ENCODE measurements at regions not wholly inside any gene's neighbourhood (a gene's known extent, or its start where the extent isn't known, plus 50 kb on each side); places are given as distances from the start of the nearest gene placed in this dataset.
"Not testable (repeated sequence)": the region's sequence is repeated elsewhere in the genome, so short reads cannot be mapped to it uniquely, and the experiment has no call there.

GRCh38 chr7:113742946-113743431 is 175.8 kb downstream of the PPP1R3A start:
- H3K4me1 ChIP-seq (ENCODE audit: control insufficient read depth in 1 of 2, insufficient read depth in 2 of 2, low read length in 2 of 2); H3K9me3 ChIP-seq (ENCODE audit: control insufficient read depth in 1 of 2, low read length in 2 of 2); H3K27ac ChIP-seq (ENCODE audit: low read length); H3K36me3 ChIP-seq (ENCODE audit: control insufficient read depth in 1 of 2, insufficient read depth in 2 of 2, low read length in 2 of 2); H3K4me3 ChIP-seq (ENCODE audit: low read depth in 1 of 2, low read length in 2 of 2); H3K27me3 ChIP-seq (ENCODE audit: low read depth, low read length): not testable (repeated sequence)

GRCh38 chr7:113742377-113742776 is 176.4 kb downstream of the PPP1R3A start:
- Histone ChIP-seq H3K27ac (ENCODE audit: low read length) (no peak overlapping the region), H3K4me1 (ENCODE audit: control insufficient read depth in 1 of 2, insufficient read depth in 2 of 2, low read length in 2 of 2) (no peaks in the 10 kb centered on the region), H3K27me3 (ENCODE audit: low read depth, low read length) (no peaks in the 10 kb centered on the region), H3K4me3 (ENCODE audit: low read depth in 1 of 2, low read length in 2 of 2) (no peak overlapping the region), H3K9me3 (ENCODE audit: control insufficient read depth in 1 of 2, low read length in 2 of 2) (no peaks in the 10 kb centered on the region), H3K36me3 (ENCODE audit: control insufficient read depth in 1 of 2, insufficient read depth in 2 of 2, low read length in 2 of 2) (no peaks in the 10 kb centered on the region)

GRCh38 chr7:113731571-113731970 is 187.2 kb downstream of the PPP1R3A start:
- no peaks in the 10 kb centered on the region for H3K27me3 ChIP-seq (ENCODE audit: low read depth, low read length)
- no peak overlapping the region for H3K27ac ChIP-seq (ENCODE audit: low read length)
- no peaks in the 10 kb centered on the region for H3K36me3 ChIP-seq (ENCODE audit: control insufficient read depth in 1 of 2, insufficient read depth in 2 of 2, low read length in 2 of 2)
- no peak overlapping the region for H3K4me3 ChIP-seq (ENCODE audit: low read depth in 1 of 2, low read length in 2 of 2)
- no peaks in the 10 kb centered on the region for H3K4me1 ChIP-seq (ENCODE audit: control insufficient read depth in 1 of 2, insufficient read depth in 2 of 2, low read length in 2 of 2)
- no peaks in the 10 kb centered on the region for H3K9me3 ChIP-seq (ENCODE audit: control insufficient read depth in 1 of 2, low read length in 2 of 2)

GRCh38 chr7:113730309-113730955 is 188.4 kb downstream of the PPP1R3A start:
- Histone ChIP-seq H3K27me3 (ENCODE audit: low read depth, low read length) (no peaks in the 10 kb centered on the region), H3K4me3 (ENCODE audit: low read depth in 1 of 2, low read length in 2 of 2) (no peak overlapping the region), H3K4me1 (ENCODE audit: control insufficient read depth in 1 of 2, insufficient read depth in 2 of 2, low read length in 2 of 2) (no peaks in the 10 kb centered on the region), H3K27ac (ENCODE audit: low read length) (no peak overlapping the region), H3K9me3 (ENCODE audit: control insufficient read depth in 1 of 2, low read length in 2 of 2) (no peaks in the 10 kb centered on the region), H3K36me3 (ENCODE audit: control insufficient read depth in 1 of 2, insufficient read depth in 2 of 2, low read length in 2 of 2) (no peaks in the 10 kb centered on the region)

- Histone ChIP-seq H3K36me3 (ENCODE audit: control insufficient read depth in 1 of 2, insufficient read depth in 2 of 2, low read length in 2 of 2) (no peaks in the 10 kb centered on the region), H3K4me1 (ENCODE audit: control insufficient read depth in 1 of 2, insufficient read depth in 2 of 2, low read length in 2 of 2) (no peaks in the 10 kb centered on the region), H3K27ac (ENCODE audit: low read length) (no peak overlapping the region), H3K4me3 (ENCODE audit: low read depth in 1 of 2, low read length in 2 of 2) (no peak overlapping the region), H3K9me3 (ENCODE audit: control insufficient read depth in 1 of 2, low read length in 2 of 2) (no peaks in the 10 kb centered on the region), H3K27me3 (ENCODE audit: low read depth, low read length) (no peaks in the 10 kb centered on the region)
These were observed 191.3 kb downstream of the PPP1R3A start for GRCh38 chr7:113727486-113727885.

- no peaks in the 10 kb centered on the region for H3K36me3 ChIP-seq (ENCODE audit: control insufficient read depth in 1 of 2, insufficient read depth in 2 of 2, low read length in 2 of 2)
- H3K9me3 ChIP-seq (ENCODE audit: control insufficient read depth in 1 of 2, low read length in 2 of 2): no peaks in the 10 kb centered on the region
- H3K4me3 ChIP-seq (ENCODE audit: low read depth in 1 of 2, low read length in 2 of 2): no peak overlapping the region
- H3K4me1 ChIP-seq (ENCODE audit: control insufficient read depth in 1 of 2, insufficient read depth in 2 of 2, low read length in 2 of 2): no peaks in the 10 kb centered on the region
- no peaks in the 10 kb centered on the region for H3K27me3 ChIP-seq (ENCODE audit: low read depth, low read length)
- H3K27ac ChIP-seq (ENCODE audit: low read length): no peak overlapping the region
These were observed 196.8 kb downstream of the PPP1R3A start for GRCh38 chr7:113722006-113722405.

DNA sequence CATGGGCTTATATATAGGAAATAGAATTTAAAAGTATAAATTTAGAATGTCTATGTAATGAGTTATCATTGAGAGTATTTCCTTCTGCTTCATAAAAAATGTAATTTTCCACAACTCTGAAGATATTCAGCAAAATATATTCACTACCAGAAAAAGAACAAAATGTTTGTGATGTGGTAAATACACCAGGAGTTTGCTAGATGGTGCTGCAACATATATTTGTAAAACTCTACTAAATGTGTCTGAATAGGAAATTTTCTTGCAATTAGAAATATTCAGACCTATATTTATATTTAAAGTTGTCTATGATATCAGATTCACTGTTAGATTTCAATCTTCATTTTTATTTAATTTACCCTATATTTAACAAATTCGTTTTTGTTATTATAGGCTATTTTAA is 201.1 kb downstream of the PPP1R3A start:
- peaks cover 0 to 8% of the 10 kb centered on the region in 2 donors for H3K4me1 ChIP-seq (ENCODE audit: control insufficient read depth in 1 of 2, insufficient read depth in 2 of 2, low read length in 2 of 2)
- H3K27ac ChIP-seq (ENCODE audit: low read length): no peak overlapping the region
- H3K4me3 ChIP-seq (ENCODE audit: low read depth in 1 of 2, low read length in 2 of 2): no peak overlapping the region
- no peaks in the 10 kb centered on the region for H3K27me3 ChIP-seq (ENCODE audit: low read depth, low read length)
- H3K36me3 ChIP-seq (ENCODE audit: control insufficient read depth in 1 of 2, insufficient read depth in 2 of 2, low read length in 2 of 2): no peaks in the 10 kb centered on the region
- H3K9me3 ChIP-seq (ENCODE audit: control insufficient read depth in 1 of 2, low read length in 2 of 2): no peaks in the 10 kb centered on the region

DNA sequence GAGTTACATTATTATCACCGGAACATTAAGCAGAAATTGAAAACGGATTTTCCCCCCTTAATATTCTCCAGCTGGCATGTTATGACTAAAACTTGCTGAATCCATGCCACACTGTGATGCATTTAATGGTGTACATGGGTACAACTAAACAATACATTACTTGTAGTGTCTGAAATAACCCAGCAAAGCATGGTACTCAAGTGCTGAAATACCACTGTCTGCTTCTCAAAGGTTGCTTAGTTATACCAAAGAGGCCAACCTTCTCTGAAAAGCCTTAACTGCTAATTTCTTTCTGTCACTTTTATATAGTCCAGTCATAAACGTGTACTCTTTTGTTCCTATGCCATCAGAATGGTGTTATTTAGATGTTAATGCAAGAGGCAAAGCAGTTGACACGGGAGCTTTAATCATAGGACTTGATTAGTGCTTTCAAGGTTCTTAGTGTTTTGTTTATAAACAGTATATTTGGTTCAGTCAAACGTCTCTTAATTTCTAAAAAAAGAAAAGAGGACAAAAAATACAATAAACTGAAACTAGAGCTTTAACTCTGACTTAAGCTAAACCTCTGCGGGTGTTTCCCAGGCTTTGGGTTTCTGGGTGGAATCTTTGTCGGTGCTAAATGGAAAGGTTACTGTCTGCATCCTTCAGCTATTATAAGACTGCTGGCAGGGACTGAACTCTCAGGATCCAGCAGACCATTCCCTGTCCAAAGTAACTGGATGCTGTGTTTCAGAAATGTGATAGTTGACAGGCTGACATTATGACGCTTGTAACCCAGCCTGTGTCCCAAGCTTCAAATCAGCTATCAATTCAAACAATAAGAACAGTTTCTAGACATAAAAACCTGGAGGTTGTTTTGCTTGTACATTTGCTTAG is 202.6 kb downstream of the PPP1R3A start:
- Histone ChIP-seq H3K36me3 (ENCODE audit: control insufficient read depth in 1 of 2, insufficient read depth in 2 of 2, low read length in 2 of 2) (no peaks in the 10 kb centered on the region), H3K4me1 (ENCODE audit: control insufficient read depth in 1 of 2, insufficient read depth in 2 of 2, low read length in 2 of 2) (peaks cover 0 to 8% of the 10 kb centered on the region in 2 donors), H3K27ac (ENCODE audit: low read length) (no peak overlapping the region), H3K9me3 (ENCODE audit: control insufficient read depth in 1 of 2, low read length in 2 of 2) (no peaks in the 10 kb centered on the region), H3K4me3 (ENCODE audit: low read depth in 1 of 2, low read length in 2 of 2) (no peak overlapping the region), H3K27me3 (ENCODE audit: low read depth, low read length) (no peaks in the 10 kb centered on the region)

DNA sequence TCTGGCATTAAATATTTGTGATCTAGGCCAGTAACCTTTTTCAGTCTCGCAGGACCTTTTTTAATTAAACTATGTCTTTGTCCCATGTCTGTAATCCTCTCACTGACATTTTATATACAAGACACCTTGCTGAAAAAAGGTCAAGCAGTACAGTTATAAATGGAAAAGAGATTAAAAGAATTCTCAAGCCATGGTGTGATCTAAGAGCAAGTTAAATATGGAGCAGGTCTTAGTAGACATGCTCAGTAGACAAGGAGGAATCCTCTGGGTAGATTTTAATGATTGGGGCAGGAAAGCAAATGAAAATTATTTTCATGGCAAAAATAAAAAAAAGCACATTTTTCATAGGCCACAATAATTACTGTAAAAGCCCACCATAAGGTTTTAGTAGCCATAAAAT is 203.5 kb downstream of the PPP1R3A start:
- no peak overlapping the region for H3K4me3 ChIP-seq (ENCODE audit: low read depth in 1 of 2, low read length in 2 of 2)
- no peaks in the 10 kb centered on the region for H3K9me3 ChIP-seq (ENCODE audit: control insufficient read depth in 1 of 2, low read length in 2 of 2)
- no peaks in the 10 kb centered on the region for H3K27me3 ChIP-seq (ENCODE audit: low read depth, low read length)
- H3K27ac ChIP-seq (ENCODE audit: low read length): no peak overlapping the region
- H3K4me1 ChIP-seq (ENCODE audit: control insufficient read depth in 1 of 2, insufficient read depth in 2 of 2, low read length in 2 of 2): peaks cover 0 to 8% of the 10 kb centered on the region in 2 donors
- no peaks in the 10 kb centered on the region for H3K36me3 ChIP-seq (ENCODE audit: control insufficient read depth in 1 of 2, insufficient read depth in 2 of 2, low read length in 2 of 2)

DNA sequence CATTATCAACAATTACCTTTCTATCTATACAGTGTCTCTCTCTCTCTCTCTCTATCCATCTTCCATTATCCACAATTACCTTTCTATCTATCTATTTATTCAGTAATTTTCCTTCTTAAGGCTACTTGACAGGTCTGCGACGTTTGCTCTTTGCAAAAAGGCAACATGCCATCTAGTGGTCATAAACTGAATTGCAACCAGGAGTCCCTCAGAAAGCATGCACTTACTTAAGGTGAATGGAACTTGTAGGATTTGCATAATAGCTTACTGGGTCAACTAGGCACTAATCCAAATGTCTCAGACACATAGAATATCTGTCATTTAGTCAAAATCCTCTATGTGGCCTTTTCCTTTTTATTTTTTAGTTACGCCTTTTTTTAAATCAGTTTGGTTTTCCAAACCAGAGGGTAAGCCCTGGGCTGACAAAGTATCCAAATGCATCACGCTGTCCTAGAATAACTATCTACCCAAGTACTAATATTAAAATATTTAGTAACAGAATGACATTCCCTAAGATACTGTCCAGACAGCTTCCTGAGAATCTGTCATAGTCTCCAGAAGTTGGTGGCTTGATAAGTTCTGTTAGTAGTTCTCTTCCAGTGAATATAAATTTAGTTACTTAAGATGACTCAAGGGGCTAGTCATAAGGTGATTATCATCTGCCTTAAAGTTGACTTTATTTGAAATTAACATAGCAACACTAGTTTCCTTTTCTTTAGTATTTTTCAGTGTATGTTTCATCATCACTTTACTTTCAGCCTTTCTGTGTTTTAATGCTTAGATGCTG is 208.3 kb downstream of the PPP1R3A start:
- no peak overlapping the region for H3K27ac ChIP-seq (ENCODE audit: low read length)
- no peak overlapping the region for H3K4me3 ChIP-seq (ENCODE audit: low read depth in 1 of 2, low read length in 2 of 2)
- no peaks in the 10 kb centered on the region for H3K27me3 ChIP-seq (ENCODE audit: low read depth, low read length)
- peaks cover 0 to 8% of the 10 kb centered on the region in 2 donors for H3K4me1 ChIP-seq (ENCODE audit: control insufficient read depth in 1 of 2, insufficient read depth in 2 of 2, low read length in 2 of 2)
- no peaks in the 10 kb centered on the region for H3K36me3 ChIP-seq (ENCODE audit: control insufficient read depth in 1 of 2, insufficient read depth in 2 of 2, low read length in 2 of 2)
- no peaks in the 10 kb centered on the region for H3K9me3 ChIP-seq (ENCODE audit: control insufficient read depth in 1 of 2, low read length in 2 of 2)

DNA sequence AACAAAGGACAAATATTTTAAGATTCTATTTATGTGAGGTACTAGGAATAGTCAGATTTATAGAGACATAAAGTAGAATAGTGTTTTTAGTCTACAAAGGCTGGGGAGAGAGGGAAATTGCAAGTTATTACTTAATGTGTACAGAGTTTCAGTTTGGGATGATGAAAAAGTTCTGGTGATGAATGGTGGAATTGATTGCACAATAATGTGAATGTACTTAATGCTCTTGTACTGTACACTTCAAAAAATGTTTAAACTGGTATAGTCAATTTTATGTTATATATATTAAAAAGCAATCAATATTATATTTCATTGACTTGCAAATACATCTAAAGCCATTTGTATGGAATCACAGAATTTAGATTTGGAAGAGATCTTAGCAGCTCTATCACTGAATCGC is 213.4 kb downstream of the PPP1R3A start:
- Histone ChIP-seq H3K27ac (ENCODE audit: low read length) (no peak overlapping the region), H3K4me1 (ENCODE audit: control insufficient read depth in 1 of 2, insufficient read depth in 2 of 2, low read length in 2 of 2) (peaks cover 0 to under 1% of the 10 kb centered on the region in 2 donors), H3K36me3 (ENCODE audit: control insufficient read depth in 1 of 2, insufficient read depth in 2 of 2, low read length in 2 of 2) (no peaks in the 10 kb centered on the region), H3K27me3 (ENCODE audit: low read depth, low read length) (no peaks in the 10 kb centered on the region), H3K4me3 (ENCODE audit: low read depth in 1 of 2, low read length in 2 of 2) (no peak overlapping the region), H3K9me3 (ENCODE audit: control insufficient read depth in 1 of 2, low read length in 2 of 2) (no peaks in the 10 kb centered on the region)

All from muscle layer of duodenum (tissue), 2 donors.